ENCODE measurements at regions not wholly inside any gene's neighbourhood (a gene's known extent, or its start where the extent isn't known, plus 50 kb on each side); places are given as distances from the start of the nearest gene placed in this dataset.
"Not testable (repeated sequence)": the region's sequence is repeated elsewhere in the genome, so short reads cannot be mapped to it uniquely, and the experiment has no call there.

GRCh38 chr5:20865892-20866291 is 877.9 kb upstream of the CDH18 start:
- H3K27ac ChIP-seq (ENCODE audit: low read depth, low read length); H3K27me3 ChIP-seq (ENCODE audit: control insufficient read depth in 5 of 5, insufficient read depth in 4 of 5, low read length in 5 of 5); H3K9ac ChIP-seq (ENCODE audit: low read length in 5 of 5); H3K36me3 ChIP-seq (ENCODE audit: control insufficient read depth in 5 of 5, insufficient read depth in 5 of 5, low read length in 5 of 5); H3K4me3 ChIP-seq (ENCODE audit: low read depth in 1 of 5, low read length in 5 of 5); H3K4me1 ChIP-seq (ENCODE audit: control insufficient read depth in 5 of 5, insufficient read depth in 5 of 5, low read length in 5 of 5); H3K9me3 ChIP-seq (ENCODE audit: control insufficient read depth in 5 of 5, low read length in 5 of 5): not testable (repeated sequence)

DNA sequence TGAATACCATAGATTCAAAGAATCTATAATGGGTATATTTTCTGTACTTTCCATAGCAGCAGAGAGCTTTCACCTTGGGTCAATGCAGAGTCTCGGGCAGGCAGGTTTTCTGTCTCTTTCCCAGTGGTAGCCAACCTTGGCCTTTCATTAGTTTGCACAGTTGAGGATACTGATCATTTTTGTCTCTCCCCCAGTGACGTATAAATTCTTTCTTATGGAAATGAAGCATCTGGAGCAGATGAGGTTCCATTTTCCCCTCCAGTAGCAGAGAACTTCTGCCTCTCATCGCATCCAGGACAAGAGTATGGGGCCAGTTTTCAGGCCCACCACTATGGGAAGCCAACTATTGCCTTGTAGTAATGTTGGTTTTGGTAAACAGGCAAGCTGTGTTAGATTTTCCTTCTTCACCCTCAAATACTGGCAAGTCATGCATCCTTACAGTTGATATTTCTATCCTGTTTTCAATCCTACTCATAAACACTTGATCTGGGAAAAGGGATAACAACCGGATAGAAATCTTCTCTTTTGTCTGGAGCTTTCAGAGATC is 845.2 kb upstream of the CDH18 start:
- H3K27me3 ChIP-seq (ENCODE audit: control insufficient read depth in 5 of 5, insufficient read depth in 4 of 5, low read length in 5 of 5) = no peaks in the 10 kb centered on the region
- no peak overlapping the region for H3K9ac ChIP-seq (ENCODE audit: low read length in 5 of 5)
- peaks cover 0 to 4% (median 0%) of the 10 kb centered on the region in 5 donors for H3K9me3 ChIP-seq (ENCODE audit: control insufficient read depth in 5 of 5, low read length in 5 of 5)
- no peak overlapping the region for H3K4me3 ChIP-seq (ENCODE audit: low read depth in 1 of 5, low read length in 5 of 5)
- no peaks in the 10 kb centered on the region for H3K36me3 ChIP-seq (ENCODE audit: control insufficient read depth in 5 of 5, insufficient read depth in 5 of 5, low read length in 5 of 5)
- no peak overlapping the region for H3K27ac ChIP-seq (ENCODE audit: low read depth, low read length)
- H3K4me1 ChIP-seq (ENCODE audit: control insufficient read depth in 5 of 5, insufficient read depth in 5 of 5, low read length in 5 of 5) = no peaks in the 10 kb centered on the region

- Histone ChIP-seq H3K9me3 (ENCODE audit: control insufficient read depth in 5 of 5, low read length in 5 of 5) (peaks cover 0 to 4% (median 0%) of the 10 kb centered on the region in 5 donors), H3K4me3 (ENCODE audit: low read depth in 1 of 5, low read length in 5 of 5) (no peak overlapping the region), H3K27ac (ENCODE audit: low read depth, low read length) (no peak overlapping the region), H3K9ac (ENCODE audit: low read length in 5 of 5) (no peak overlapping the region), H3K27me3 (ENCODE audit: control insufficient read depth in 5 of 5, insufficient read depth in 4 of 5, low read length in 5 of 5) (no peaks in the 10 kb centered on the region), H3K36me3 (ENCODE audit: control insufficient read depth in 5 of 5, insufficient read depth in 5 of 5, low read length in 5 of 5) (no peaks in the 10 kb centered on the region), H3K4me1 (ENCODE audit: control insufficient read depth in 5 of 5, insufficient read depth in 5 of 5, low read length in 5 of 5) (no peaks in the 10 kb centered on the region)
These were observed 844.4 kb upstream of the CDH18 start for GRCh38 chr5:20832204-20833080.

DNA sequence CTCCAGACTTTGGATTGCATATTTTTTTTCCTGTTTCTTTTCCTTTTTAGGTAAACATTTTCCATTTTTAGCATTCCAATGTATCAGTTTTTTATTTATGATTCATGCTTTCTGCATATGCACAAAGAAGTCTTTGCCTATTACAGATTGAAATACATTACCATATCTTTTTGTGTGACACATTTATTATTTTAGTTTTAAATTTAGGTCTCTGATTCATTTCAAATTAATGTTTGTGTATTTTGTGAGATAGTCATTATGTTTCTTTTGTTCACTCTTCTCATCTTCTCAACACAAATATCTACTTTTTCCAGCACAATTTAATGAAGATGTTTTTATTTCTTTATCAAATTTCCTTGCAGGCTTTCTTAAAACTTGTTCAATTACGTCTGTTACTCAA is 838.0 kb upstream of the CDH18 start:
- H3K4me3 ChIP-seq (ENCODE audit: low read depth in 1 of 5, low read length in 5 of 5); H3K36me3 ChIP-seq (ENCODE audit: control insufficient read depth in 5 of 5, insufficient read depth in 5 of 5, low read length in 5 of 5); H3K27ac ChIP-seq (ENCODE audit: low read depth, low read length); H3K9me3 ChIP-seq (ENCODE audit: control insufficient read depth in 5 of 5, low read length in 5 of 5); H3K27me3 ChIP-seq (ENCODE audit: control insufficient read depth in 5 of 5, insufficient read depth in 4 of 5, low read length in 5 of 5); H3K9ac ChIP-seq (ENCODE audit: low read length in 5 of 5); H3K4me1 ChIP-seq (ENCODE audit: control insufficient read depth in 5 of 5, insufficient read depth in 5 of 5, low read length in 5 of 5): not testable (repeated sequence)

DNA sequence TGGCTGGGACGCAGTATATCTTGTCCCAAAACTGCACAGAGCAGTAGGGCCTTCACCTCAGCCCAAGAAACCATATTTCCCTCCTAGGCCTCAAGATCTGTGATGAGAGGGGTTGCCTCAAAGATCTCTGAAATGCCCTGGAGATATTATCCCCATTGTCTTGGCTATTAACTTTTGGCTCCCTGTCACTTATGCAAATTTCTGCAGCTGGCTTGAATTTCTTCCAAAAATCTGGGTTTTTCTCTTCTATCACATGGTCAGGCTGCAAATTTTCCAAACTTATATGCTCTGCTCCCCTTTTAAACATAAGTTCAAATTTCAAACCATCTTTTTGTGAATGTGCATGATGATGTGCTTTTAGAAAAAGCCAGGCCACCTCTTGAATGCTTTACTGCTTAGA is 809.2 kb upstream of the CDH18 start:
- not testable (repeated sequence) for H3K4me1 ChIP-seq (ENCODE audit: control insufficient read depth in 5 of 5, insufficient read depth in 5 of 5, low read length in 5 of 5); H3K9ac ChIP-seq (ENCODE audit: low read length in 5 of 5); H3K27me3 ChIP-seq (ENCODE audit: control insufficient read depth in 5 of 5, insufficient read depth in 4 of 5, low read length in 5 of 5); H3K4me3 ChIP-seq (ENCODE audit: low read depth in 1 of 5, low read length in 5 of 5); H3K36me3 ChIP-seq (ENCODE audit: control insufficient read depth in 5 of 5, insufficient read depth in 5 of 5, low read length in 5 of 5); H3K27ac ChIP-seq (ENCODE audit: low read depth, low read length); H3K9me3 ChIP-seq (ENCODE audit: control insufficient read depth in 5 of 5, low read length in 5 of 5)

DNA sequence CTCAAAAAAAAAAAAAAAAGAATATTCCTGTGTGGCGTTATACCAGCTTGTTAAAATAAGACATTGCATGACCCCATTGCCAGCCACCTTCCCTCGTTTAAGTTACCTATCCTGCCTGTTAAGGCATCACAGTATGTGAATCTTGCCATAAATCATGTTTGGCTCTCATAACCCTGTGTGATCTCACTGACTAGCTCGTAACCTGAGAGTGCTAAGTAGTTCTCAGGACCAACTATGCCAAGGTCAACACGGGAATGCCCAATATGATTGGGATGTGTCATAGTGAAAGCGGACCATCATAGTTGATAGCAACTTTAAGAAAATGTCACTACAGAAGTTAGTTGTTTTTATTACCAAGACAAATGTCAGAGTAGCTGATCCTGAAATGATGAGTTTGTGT is 796.8 kb upstream of the CDH18 start:
- not testable (repeated sequence) for H3K9ac ChIP-seq (ENCODE audit: low read length in 5 of 5); H3K27me3 ChIP-seq (ENCODE audit: control insufficient read depth in 5 of 5, insufficient read depth in 4 of 5, low read length in 5 of 5); H3K4me1 ChIP-seq (ENCODE audit: control insufficient read depth in 5 of 5, insufficient read depth in 5 of 5, low read length in 5 of 5); H3K9me3 ChIP-seq (ENCODE audit: control insufficient read depth in 5 of 5, low read length in 5 of 5); H3K36me3 ChIP-seq (ENCODE audit: control insufficient read depth in 5 of 5, insufficient read depth in 5 of 5, low read length in 5 of 5); H3K27ac ChIP-seq (ENCODE audit: low read depth, low read length); H3K4me3 ChIP-seq (ENCODE audit: low read depth in 1 of 5, low read length in 5 of 5)

GRCh38 chr5:20783484-20783883 is 795.5 kb upstream of the CDH18 start:
- H3K36me3 ChIP-seq (ENCODE audit: control insufficient read depth in 5 of 5, insufficient read depth in 5 of 5, low read length in 5 of 5); H3K4me3 ChIP-seq (ENCODE audit: low read depth in 1 of 5, low read length in 5 of 5); H3K4me1 ChIP-seq (ENCODE audit: control insufficient read depth in 5 of 5, insufficient read depth in 5 of 5, low read length in 5 of 5); H3K9me3 ChIP-seq (ENCODE audit: control insufficient read depth in 5 of 5, low read length in 5 of 5); H3K27me3 ChIP-seq (ENCODE audit: control insufficient read depth in 5 of 5, insufficient read depth in 4 of 5, low read length in 5 of 5); H3K27ac ChIP-seq (ENCODE audit: low read depth, low read length); H3K9ac ChIP-seq (ENCODE audit: low read length in 5 of 5): not testable (repeated sequence)

DNA sequence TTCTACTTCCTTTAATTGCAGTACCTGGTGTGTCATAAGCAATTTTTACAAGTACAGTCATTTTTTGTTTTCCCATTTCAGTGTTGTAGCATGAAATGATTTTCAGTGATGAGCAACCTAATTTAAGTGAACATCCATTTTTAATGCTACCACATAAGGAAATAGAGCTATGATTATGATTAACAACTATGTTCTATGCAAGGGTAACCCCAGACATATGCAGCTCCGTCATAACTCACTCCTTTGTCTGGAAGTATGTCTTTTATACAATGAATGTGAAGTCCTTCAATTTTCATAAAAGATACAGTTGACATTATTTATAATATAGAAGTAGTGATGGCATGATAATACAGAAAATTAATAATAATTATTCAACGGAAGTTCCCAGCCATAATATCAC is 783.3 kb upstream of the CDH18 start:
- not testable (repeated sequence) for H3K9ac ChIP-seq (ENCODE audit: low read length in 5 of 5); H3K27me3 ChIP-seq (ENCODE audit: control insufficient read depth in 5 of 5, insufficient read depth in 4 of 5, low read length in 5 of 5); H3K9me3 ChIP-seq (ENCODE audit: control insufficient read depth in 5 of 5, low read length in 5 of 5); H3K4me3 ChIP-seq (ENCODE audit: low read depth in 1 of 5, low read length in 5 of 5); H3K4me1 ChIP-seq (ENCODE audit: control insufficient read depth in 5 of 5, insufficient read depth in 5 of 5, low read length in 5 of 5); H3K27ac ChIP-seq (ENCODE audit: low read depth, low read length); H3K36me3 ChIP-seq (ENCODE audit: control insufficient read depth in 5 of 5, insufficient read depth in 5 of 5, low read length in 5 of 5)

DNA sequence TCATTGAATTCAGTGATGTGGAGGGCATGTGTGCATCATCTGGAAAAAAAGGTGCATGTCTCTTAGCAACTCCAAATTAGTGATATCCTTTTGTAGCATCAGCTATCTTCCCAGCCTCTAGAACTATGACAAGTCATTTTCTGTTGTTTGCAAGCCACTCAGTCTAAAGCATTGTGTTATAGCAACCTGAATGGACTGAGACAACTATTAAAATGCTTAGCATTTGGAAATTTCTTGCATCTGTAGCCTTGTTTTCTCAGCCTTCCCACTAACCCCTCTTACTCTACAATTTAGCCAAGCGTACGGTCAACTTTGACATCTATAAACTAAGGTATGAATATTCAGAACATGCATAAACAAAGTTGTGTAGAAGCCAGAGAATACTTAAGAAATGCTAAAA is 777.1 kb upstream of the CDH18 start:
- not testable (repeated sequence) for H3K36me3 ChIP-seq (ENCODE audit: control insufficient read depth in 5 of 5, insufficient read depth in 5 of 5, low read length in 5 of 5); H3K27ac ChIP-seq (ENCODE audit: low read depth, low read length); H3K9ac ChIP-seq (ENCODE audit: low read length in 5 of 5); H3K4me1 ChIP-seq (ENCODE audit: control insufficient read depth in 5 of 5, insufficient read depth in 5 of 5, low read length in 5 of 5); H3K9me3 ChIP-seq (ENCODE audit: control insufficient read depth in 5 of 5, low read length in 5 of 5); H3K27me3 ChIP-seq (ENCODE audit: control insufficient read depth in 5 of 5, insufficient read depth in 4 of 5, low read length in 5 of 5); H3K4me3 ChIP-seq (ENCODE audit: low read depth in 1 of 5, low read length in 5 of 5)

DNA sequence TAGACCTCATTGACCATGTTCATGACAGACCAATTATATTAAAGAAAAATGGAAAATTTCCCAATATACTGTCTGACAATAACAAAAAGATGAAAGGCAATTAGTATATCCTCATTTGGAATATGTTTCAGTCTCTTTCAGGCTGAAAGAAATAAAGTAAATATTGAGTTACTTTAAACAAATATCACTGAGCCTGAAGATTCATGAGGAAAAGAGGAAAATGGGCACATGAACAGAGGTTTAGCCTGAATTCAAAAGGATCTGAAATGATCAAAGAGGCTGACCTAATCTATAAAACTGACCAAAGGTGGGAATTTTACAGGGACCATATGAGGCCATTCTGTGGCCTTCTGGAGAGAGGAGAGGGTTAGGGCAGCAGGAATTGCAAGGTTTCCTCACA is 771.5 kb upstream of the CDH18 start:
- H3K27me3 ChIP-seq (ENCODE audit: control insufficient read depth in 5 of 5, insufficient read depth in 4 of 5, low read length in 5 of 5); H3K27ac ChIP-seq (ENCODE audit: low read depth, low read length); H3K36me3 ChIP-seq (ENCODE audit: control insufficient read depth in 5 of 5, insufficient read depth in 5 of 5, low read length in 5 of 5); H3K4me3 ChIP-seq (ENCODE audit: low read depth in 1 of 5, low read length in 5 of 5); H3K9me3 ChIP-seq (ENCODE audit: control insufficient read depth in 5 of 5, low read length in 5 of 5); H3K4me1 ChIP-seq (ENCODE audit: control insufficient read depth in 5 of 5, insufficient read depth in 5 of 5, low read length in 5 of 5); H3K9ac ChIP-seq (ENCODE audit: low read length in 5 of 5): not testable (repeated sequence)
